Left kidney (tissue), 1 donor: ENCODE measurements at regions not wholly inside any gene's neighbourhood (a gene's known extent, or its start where the extent isn't known, plus 50 kb on each side); places are given as distances from the start of the nearest gene placed in this dataset.

Experiments
- DNase-seq: peaks from one replicate; pipeline ENCODE4 v3.0.0-alpha.2; 2013

- DNase-seq, result no peak
Observed at GRCh38 chr15:93195109-93195508, 106.1 kb upstream of the RGMA start.

GRCh38 chr15:93190238-93190637 lies 101.2 kb upstream of the RGMA start:
- DNase-seq, result no peak

- DNase-seq, result no peak
Observed at GRCh38 chr15:93189561-93189960, 100.5 kb upstream of the RGMA start.

- no peak for DNase-seq
Observed at GRCh38 chr15:93188236-93188635, 99.2 kb upstream of the RGMA start.

GRCh38 chr15:93185796-93186195 lies 96.8 kb upstream of the RGMA start:
- DNase-seq, result no peak

- DNase-seq, result no peak
Observed at GRCh38 chr15:93182703-93183205, 93.7 kb upstream of the RGMA start.

GRCh38 chr15:93180656-93181055 lies 91.6 kb upstream of the RGMA start:
- DNase-seq, result peak; percentile 43

GRCh38 chr15:93180128-93180527 lies 91.1 kb upstream of the RGMA start:
- no peak for DNase-seq

- no peak for DNase-seq
Observed at GRCh38 chr15:93179700-93180102, 90.7 kb upstream of the RGMA start.

- DNase-seq, result no peak
Observed at GRCh38 chr15:93179072-93179471, 90.1 kb upstream of the RGMA start.

- DNase-seq, result no peak
Observed at GRCh38 chr15:93178371-93178770, 89.4 kb upstream of the RGMA start.

GRCh38 chr15:93176065-93176464 lies 87.1 kb upstream of the RGMA start:
- DNase-seq, result no peak

GRCh38 chr15:93174836-93175235 lies 85.8 kb upstream of the RGMA start:
- no peak for DNase-seq

- DNase-seq, result no peak
Observed at GRCh38 chr15:93173369-93173768, 84.4 kb upstream of the RGMA start.

GRCh38 chr15:93171476-93171875 lies 82.5 kb upstream of the RGMA start:
- no peak for DNase-seq

GRCh38 chr15:93170329-93170728 lies 81.3 kb upstream of the RGMA start:
- no peak for DNase-seq

GRCh38 chr15:93168910-93169309 lies 79.9 kb upstream of the RGMA start:
- DNase-seq, result no peak

- DNase-seq, result no peak
Observed at GRCh38 chr15:93167291-93167690, 78.3 kb upstream of the RGMA start.

GRCh38 chr15:93166675-93167074 lies 77.7 kb upstream of the RGMA start:
- DNase-seq, result no peak

GRCh38 chr15:93165734-93166470 lies 76.9 kb upstream of the RGMA start:
- DNase-seq, result no peak

GRCh38 chr15:93164409-93164808 lies 75.4 kb upstream of the RGMA start:
- no peak for DNase-seq

GRCh38 chr15:93162560-93162959 lies 73.5 kb upstream of the RGMA start:
- DNase-seq, result no peak

GRCh38 chr15:93159930-93160329 lies 70.9 kb upstream of the RGMA start:
- DNase-seq, result no peak
